ENCODE measurements at regions not wholly inside any gene's neighbourhood (a gene's known extent, or its start where the extent isn't known, plus 50 kb on each side); places are given as distances from the start of the nearest gene placed in this dataset.

DNA sequence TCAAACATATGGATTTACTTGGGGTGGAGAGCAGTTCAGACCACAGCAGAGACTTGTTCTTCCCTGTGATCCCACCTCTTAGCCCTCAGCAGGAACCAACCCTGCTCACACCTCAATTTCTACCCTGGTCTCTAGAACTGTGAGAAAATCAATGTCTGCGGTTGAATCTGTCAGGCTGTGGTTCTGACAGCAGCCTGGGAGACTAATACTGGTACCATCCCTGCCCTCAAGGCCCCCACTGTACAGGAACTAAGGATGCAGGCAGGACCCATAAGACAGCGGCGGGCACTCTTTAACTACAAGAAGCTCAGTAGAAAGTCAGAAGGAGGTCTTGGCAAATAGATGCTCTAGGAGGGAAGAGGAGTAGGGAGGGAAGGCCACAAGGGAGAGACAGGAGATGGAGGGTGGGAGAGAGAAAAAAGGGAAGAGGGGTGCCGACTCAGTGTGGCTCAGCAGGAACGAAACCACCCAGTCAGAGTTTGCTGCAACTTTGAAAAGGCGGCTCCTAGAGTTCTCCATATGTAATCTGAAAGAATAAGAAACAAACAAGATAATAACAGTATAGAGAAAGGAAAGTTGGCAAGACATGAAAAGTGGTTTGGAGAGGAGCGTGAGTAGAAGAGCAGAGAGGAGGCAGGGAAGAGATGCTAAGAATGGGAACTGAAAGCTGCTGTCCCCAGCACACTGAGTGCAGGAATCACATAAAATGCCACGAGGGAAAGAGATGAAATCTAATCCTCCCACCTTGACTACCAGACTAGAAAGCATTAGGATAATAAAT, 323.9 kb upstream of the ID2 start:
- TF ChIP-seq EZH2 (IDR thresholded peaks at IDR 0.05) (no peak), CTCF (IDR thresholded peaks at IDR 0.05) (no peak)
